Right lobe of liver (tissue), 6 donors: ENCODE measurements at regions not wholly inside any gene's neighbourhood (a gene's known extent, or its start where the extent isn't known, plus 50 kb on each side); places are given as distances from the start of the nearest gene placed in this dataset.

ENCODE experiments used
- ATAC-seq, 4 donors: fragments of 200-7000 bp; cut with Tn5 transposase; one replicate each; pipeline ENCODE4 v1.9.1; 2020; ENCODE audit warnings: mild to moderate bottlenecking in 4 of 4, moderate library complexity in 4 of 4
- DNase-seq, 3 donors: peaks; one replicate each; pipeline ENCODE4 v3.0.0-alpha.2; 2020
- H3K27ac ChIP-seq, 3 donors: fragments of 200-600 bp; one replicate each; pipeline ENCODE4 v1.8.0; 2022
- H3K27me3 ChIP-seq, 2 donors: fragments of 200-600 bp; one replicate each; pipeline ENCODE4 v1.8.0; 2022
- H3K36me3 ChIP-seq, 4 donors: fragments of 200-600 bp; sonication (generic) in 1 of 4; one replicate each; pipeline versions ENCODE4 v1.5.1 to v1.8.0; 2017 to 2022; ENCODE audit warnings: control low read depth in 1 of 4
- H3K4me1 ChIP-seq, 4 donors: fragments of 200-600 bp; sonication (generic) in 1 of 4; one replicate each; pipeline versions ENCODE4 v1.5.1 to v1.8.0; 2017 to 2022; ENCODE audit warnings: control low read depth in 1 of 4
- H3K4me3 ChIP-seq, 3 donors: fragments of 200-600 bp; one replicate each; pipeline ENCODE4 v1.8.0; 2022
- H3K9me3 ChIP-seq, 4 donors: fragments of 200-600 bp; sonication (generic) in 1 of 4; one replicate each; pipeline versions ENCODE4 v1.5.1 to v1.8.0; 2017 to 2022; ENCODE audit warnings: control low read depth in 1 of 4
- CTCF ChIP-seq, 4 donors: fragments of 200-600 bp in 3 of 4; fragments of 450-650 bp in 1 of 4; IDR thresholded peaks; one replicate each; pipeline versions ENCODE4 v1.5.1 to v1.8.0; 2016 to 2022; ENCODE audit warnings: antibody characterized with exemption in 4 of 4, mild to moderate bottlenecking in 2 of 4
- POLR2A ChIP-seq: fragments of 450-650 bp; IDR thresholded peaks from one replicate; pipeline ENCODE4 v1.6.1; 2017; ENCODE audit warnings: antibody characterized with exemption, mild to moderate bottlenecking
- WGBS: methylation state at CpG from one replicate; pipeline ENCODE4 v1.1.6; 2018; ENCODE audit warnings: low coverage, low lambda C conversion rate; ENCODE audit not compliant: insufficient coverage; ENCODE audit errors: missing lambda C conversion rate; 5-methylcytosine and 5-hydroxymethylcytosine counted together
- intact Hi-C, 2 donors: fragments of 100-400 bp; cut with DNase I; formaldehyde crosslinking; loops; one replicate each; pipeline versions ENCODE4 v1.11.2 to v1.14.1; 2022
- donor health status: DM: no; HTN: yes; CAD: no.
- donor health status: DM: no; HTN: no; CAD: no.
- donor health status: DM: no; HTN: no; CAD: no.
- donor health status: DM: no; HTN: yes; CAD: no.
- donor health status: DM: no; HTN: yes; CAD: no.

- Histone ChIP-seq H3K27me3 (no peaks in the 10 kb centered on the region), H3K36me3 (no peaks in the 10 kb centered on the region), H3K27ac (no peak overlapping the region), H3K4me1 (no peaks in the 10 kb centered on the region), H3K9me3 (no peaks in the 10 kb centered on the region), H3K4me3 (no peak overlapping the region)
- WGBS = 48% methylated on average over 1 of the region's 1 CpG
- ATAC-seq (no peak), DNase-seq (no peak)
- no peak for TF ChIP-seq CTCF (IDR thresholded peaks at IDR 0.05)
- no peak for TF ChIP-seq POLR2A
- intact Hi-C loops = no loop called here
Measured at GRCh38 chr2:67702937-67703336, 305.8 kb downstream of the ETAA1 start.

- no peaks in the 10 kb centered on the region for H3K4me1 ChIP-seq
- H3K4me3 ChIP-seq = no peak overlapping the region
- intact Hi-C loops = no loop called here
- ATAC-seq = no peak
- no peaks in the 10 kb centered on the region for H3K36me3 ChIP-seq
- TF ChIP-seq CTCF (IDR thresholded peaks at IDR 0.05) (no peak), POLR2A (no peak)
- 66% methylated on average over 3 of the region's 3 CpGs for WGBS
- H3K27me3 ChIP-seq = no peaks in the 10 kb centered on the region
- no peaks in the 10 kb centered on the region for H3K9me3 ChIP-seq
- no peak for DNase-seq
- no peak overlapping the region for H3K27ac ChIP-seq
Measured at GRCh38 chr2:67706082-67706481, 308.9 kb downstream of the ETAA1 start.

GRCh38 chr2:67707896-67708295 is 310.8 kb downstream of the ETAA1 start:
- Histone ChIP-seq H3K36me3 (no peaks in the 10 kb centered on the region), H3K4me1 (no peaks in the 10 kb centered on the region), H3K27ac (no peak overlapping the region), H3K4me3 (no peak overlapping the region), H3K27me3 (no peaks in the 10 kb centered on the region), H3K9me3 (no peaks in the 10 kb centered on the region)
- no peak for DNase-seq
- intact Hi-C loops = no loop called here
- TF ChIP-seq POLR2A = no peak
- TF ChIP-seq CTCF (IDR thresholded peaks at IDR 0.05) = no peak
- 79% methylated on average over 3 of the region's 3 CpGs for WGBS
- no peak for ATAC-seq

- 25% methylated on average over 2 of the region's 2 CpGs for WGBS
Measured at GRCh38 chr2:67709835-67710234, 312.7 kb downstream of the ETAA1 start.

More at GRCh38 chr2:67709835-67710234, 312.7 kb downstream of the ETAA1 start:
- H3K9me3 ChIP-seq = no peaks in the 10 kb centered on the region
- TF ChIP-seq POLR2A = no peak
- TF ChIP-seq CTCF (IDR thresholded peaks at IDR 0.05) = no peak
- ATAC-seq (no peak), DNase-seq (no peak)
- H3K27ac ChIP-seq = no peak overlapping the region
- H3K36me3 ChIP-seq = no peaks in the 10 kb centered on the region
- H3K4me3 ChIP-seq = no peak overlapping the region
- no peaks in the 10 kb centered on the region for H3K27me3 ChIP-seq
- H3K4me1 ChIP-seq = no peaks in the 10 kb centered on the region
- intact Hi-C loops = no loop called here
